ENCODE measurements at regions not wholly inside any gene's neighbourhood (a gene's known extent, or its start where the extent isn't known, plus 50 kb on each side); places are given as distances from the start of the nearest gene placed in this dataset.

- TF ChIP-seq CHD7 (IDR thresholded peaks at IDR 0.05; ENCODE audit: insufficient replicate concordance, low read length) (no peak), SP2 (IDR thresholded peaks at IDR 0.05; ENCODE audit: low read length) (no peak)
- TF ChIP-seq, protein P1, sequence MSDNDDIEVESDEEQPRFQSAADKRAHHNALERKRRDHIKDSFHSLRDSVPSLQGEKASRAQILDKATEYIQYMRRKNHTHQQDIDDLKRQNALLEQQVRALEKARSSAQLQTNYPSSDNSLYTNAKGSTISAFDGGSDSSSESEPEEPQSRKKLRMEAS (IDR thresholded peaks at IDR 0.05) = no peak
Observed at GRCh38 chr12:107487011-107487680, 198.5 kb upstream of the PWP1 start (continued).

All from H1 (cell line).